KMS-11 (cell line): ENCODE measurements at regions not wholly inside any gene's neighbourhood (a gene's known extent, or its start where the extent isn't known, plus 50 kb on each side); places are given as distances from the start of the nearest gene placed in this dataset.

Source experiments
- H2AFZ ChIP-seq: fragments of 200-600 bp; sonication (generic); 2 replicates; pipeline ENCODE4 v1.6.1; 2016; ENCODE audit warnings: antibody characterized with exemption, mixed run types, low read depth
- H3K27ac ChIP-seq: fragments of 200-600 bp; sonication (generic); 2 replicates; pipeline ENCODE4 v1.6.1; 2016; ENCODE audit warnings: mild to moderate bottlenecking, mixed run types
- H3K27me3 ChIP-seq: fragments of 200-600 bp; sonication (generic); 2 replicates; pipeline ENCODE4 v1.6.1; 2017; ENCODE audit warnings: mild to moderate bottlenecking, low read depth, mixed run types, moderate library complexity; ENCODE audit not compliant: insufficient read depth
- H3K36me3 ChIP-seq: fragments of 200-600 bp; sonication (generic); 2 replicates; pipeline ENCODE4 v1.6.1; 2017; ENCODE audit warnings: mild to moderate bottlenecking, mixed run types; ENCODE audit not compliant: insufficient read depth
- H3K4me1 ChIP-seq: fragments of 200-600 bp; sonication (generic); 2 replicates; pipeline ENCODE4 v1.6.1; 2016; ENCODE audit warnings: mild to moderate bottlenecking, low read depth, mixed run types; ENCODE audit not compliant: poor library complexity, severe bottlenecking
- H3K4me2 ChIP-seq: fragments of 200-600 bp; sonication (generic); 2 replicates; pipeline ENCODE4 v1.7.0; 2016; ENCODE audit warnings: mild to moderate bottlenecking, mixed run types
- H3K4me3 ChIP-seq: fragments of 200-600 bp; sonication (generic); IDR thresholded peaks from 2 replicates; pipeline ENCODE4 v1.6.1; 2017; ENCODE audit warnings: low read depth, low read length, mixed read lengths; ENCODE audit not compliant: insufficient read depth
- H3K79me2 ChIP-seq: fragments of 200-600 bp; sonication (generic); 2 replicates; pipeline ENCODE4 v1.6.1; 2016; ENCODE audit warnings: low read depth, mixed run types; ENCODE audit not compliant: insufficient read depth
- H3K9ac ChIP-seq: fragments of 200-600 bp; sonication (generic); 2 replicates; pipeline ENCODE4 v1.6.1; 2016; ENCODE audit warnings: mild to moderate bottlenecking, mixed run types
- H4K20me1 ChIP-seq: fragments of 200-600 bp; sonication (generic); 2 replicates; pipeline ENCODE4 v1.6.1; 2016; ENCODE audit warnings: mild to moderate bottlenecking, mixed run types; ENCODE audit not compliant: insufficient read depth
- CTCF ChIP-seq: fragments of 200-600 bp; sonication (generic); conservative IDR thresholded peaks from 2 replicates; pipeline ENCODE4 v1.6.1; 2017; ENCODE audit warnings: low read depth, mild to moderate bottlenecking, antibody characterized with exemption, low read length, moderate library complexity, mixed read lengths

GRCh38 chrX:33357606-33358005, 146.3 kb upstream of the DMD start:
- H4K20me1 ChIP-seq, result no peaks in the 10 kb centered on the region
- H3K4me2 ChIP-seq, result no peak overlapping the region

GRCh38 chrX:33339219-33339618, 127.9 kb upstream of the DMD start:
- Histone ChIP-seq H3K4me2 (no peak overlapping the region), H3K27ac (no peak overlapping the region), H3K9ac (no peak overlapping the region), H3K79me2 (no peaks in the 10 kb centered on the region), H3K4me1 (no peaks in the 10 kb centered on the region), H2AFZ (no peak overlapping the region), H3K27me3 (no peaks in the 10 kb centered on the region), H3K36me3 (no peaks in the 10 kb centered on the region), H3K4me3 (no peak overlapping the region), H4K20me1 (no peaks in the 10 kb centered on the region)
- TF ChIP-seq CTCF, result no peak

More at GRCh38 chrX:33357606-33358005, 146.3 kb upstream of the DMD start:
- Histone ChIP-seq H3K9ac (no peak overlapping the region), H3K4me3 (no peak overlapping the region), H3K27me3 (no peaks in the 10 kb centered on the region), H2AFZ (no peak overlapping the region), H3K79me2 (no peaks in the 10 kb centered on the region), H3K4me1 (no peaks in the 10 kb centered on the region), H3K36me3 (no peaks in the 10 kb centered on the region), H3K27ac (no peak overlapping the region)
- TF ChIP-seq CTCF, result no peak

- Histone ChIP-seq H3K27ac (no peak overlapping the region), H3K36me3 (no peaks in the 10 kb centered on the region), H2AFZ (no peak overlapping the region), H3K4me2 (no peak overlapping the region), H3K27me3 (no peaks in the 10 kb centered on the region), H4K20me1 (no peaks in the 10 kb centered on the region), H3K4me3 (no peak overlapping the region), H3K9ac (no peak overlapping the region), H3K79me2 (no peaks in the 10 kb centered on the region), H3K4me1 (no peaks in the 10 kb centered on the region)
- TF ChIP-seq CTCF, result no peak
Measured at GRCh38 chrX:33336783-33337182, 125.4 kb upstream of the DMD start.

- Histone ChIP-seq H3K27me3 (no peaks in the 10 kb centered on the region), H3K9ac (no peak overlapping the region), H4K20me1 (no peaks in the 10 kb centered on the region), H2AFZ (no peak overlapping the region), H3K4me1 (no peaks in the 10 kb centered on the region), H3K36me3 (no peaks in the 10 kb centered on the region), H3K27ac (no peak overlapping the region), H3K79me2 (no peaks in the 10 kb centered on the region), H3K4me2 (no peak overlapping the region), H3K4me3 (no peak overlapping the region)
- no peak for TF ChIP-seq CTCF
Measured at GRCh38 chrX:33333271-33333670, 121.9 kb upstream of the DMD start.

- Histone ChIP-seq H3K4me1 (no peaks in the 10 kb centered on the region), H2AFZ (no peak overlapping the region), H3K4me2 (no peak overlapping the region), H3K27me3 (no peaks in the 10 kb centered on the region), H3K4me3 (no peak overlapping the region), H3K27ac (no peak overlapping the region), H3K79me2 (no peaks in the 10 kb centered on the region), H3K36me3 (no peaks in the 10 kb centered on the region), H4K20me1 (no peaks in the 10 kb centered on the region), H3K9ac (no peak overlapping the region)
- no peak for TF ChIP-seq CTCF
Measured at GRCh38 chrX:33330798-33331197, 119.4 kb upstream of the DMD start.
